ENCODE measurements at regions not wholly inside any gene's neighbourhood (a gene's known extent, or its start where the extent isn't known, plus 50 kb on each side); places are given as distances from the start of the nearest gene placed in this dataset.

DNA sequence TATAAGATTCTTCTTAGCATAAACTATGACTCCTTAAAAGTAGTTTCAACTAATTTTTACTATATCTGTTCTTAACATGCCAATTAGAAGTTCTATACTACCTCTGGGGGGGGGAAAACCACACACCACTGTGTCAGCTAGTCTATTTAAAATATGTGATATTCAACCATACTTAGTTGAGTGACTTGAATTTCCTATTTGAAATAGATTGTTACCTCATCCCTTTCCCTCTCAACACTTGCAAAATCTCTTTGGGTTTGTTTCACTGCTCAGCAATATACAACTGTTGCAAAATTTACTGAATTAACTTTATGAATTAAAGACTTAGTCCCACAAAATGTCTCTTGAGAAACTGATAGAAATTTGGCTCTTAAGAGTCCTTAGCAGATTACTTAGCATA, 151.1 kb upstream of the POU5F2 start (continued):
- TF ChIP-seq, protein P1, sequence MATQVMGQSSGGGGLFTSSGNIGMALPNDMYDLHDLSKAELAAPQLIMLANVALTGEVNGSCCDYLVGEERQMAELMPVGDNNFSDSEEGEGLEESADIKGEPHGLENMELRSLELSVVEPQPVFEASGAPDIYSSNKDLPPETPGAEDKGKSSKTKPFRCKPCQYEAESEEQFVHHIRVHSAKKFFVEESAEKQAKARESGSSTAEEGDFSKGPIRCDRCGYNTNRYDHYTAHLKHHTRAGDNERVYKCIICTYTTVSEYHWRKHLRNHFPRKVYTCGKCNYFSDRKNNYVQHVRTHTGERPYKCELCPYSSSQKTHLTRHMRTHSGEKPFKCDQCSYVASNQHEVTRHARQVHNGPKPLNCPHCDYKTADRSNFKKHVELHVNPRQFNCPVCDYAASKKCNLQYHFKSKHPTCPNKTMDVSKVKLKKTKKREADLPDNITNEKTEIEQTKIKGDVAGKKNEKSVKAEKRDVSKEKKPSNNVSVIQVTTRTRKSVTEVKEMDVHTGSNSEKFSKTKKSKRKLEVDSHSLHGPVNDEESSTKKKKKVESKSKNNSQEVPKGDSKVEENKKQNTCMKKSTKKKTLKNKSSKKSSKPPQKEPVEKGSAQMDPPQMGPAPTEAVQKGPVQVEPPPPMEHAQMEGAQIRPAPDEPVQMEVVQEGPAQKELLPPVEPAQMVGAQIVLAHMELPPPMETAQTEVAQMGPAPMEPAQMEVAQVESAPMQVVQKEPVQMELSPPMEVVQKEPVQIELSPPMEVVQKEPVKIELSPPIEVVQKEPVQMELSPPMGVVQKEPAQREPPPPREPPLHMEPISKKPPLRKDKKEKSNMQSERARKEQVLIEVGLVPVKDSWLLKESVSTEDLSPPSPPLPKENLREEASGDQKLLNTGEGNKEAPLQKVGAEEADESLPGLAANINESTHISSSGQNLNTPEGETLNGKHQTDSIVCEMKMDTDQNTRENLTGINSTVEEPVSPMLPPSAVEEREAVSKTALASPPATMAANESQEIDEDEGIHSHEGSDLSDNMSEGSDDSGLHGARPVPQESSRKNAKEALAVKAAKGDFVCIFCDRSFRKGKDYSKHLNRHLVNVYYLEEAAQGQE (IDR thresholded peaks at IDR 0.05; ENCODE audit: unreplicated experiment): no peak
- no peak for TF ChIP-seq ZNF331 (CRISPR knock-in tag; IDR thresholded peaks at IDR 0.05; ENCODE audit: low read depth)
- TF ChIP-seq NANOG (IDR thresholded peaks at IDR 0.05; ENCODE audit: borderline replicate concordance): no peak
- TF ChIP-seq EZH2phosphoT487 (IDR thresholded peaks at IDR 0.05; ENCODE audit: unreplicated experiment): no peak
- TF ChIP-seq STAT1 (IDR thresholded peaks at IDR 0.05; ENCODE audit: unreplicated experiment): no peak
- TF ChIP-seq JUNB (IDR thresholded peaks at IDR 0.05; ENCODE audit: unreplicated experiment): no peak
- TF ChIP-seq, protein P2, sequence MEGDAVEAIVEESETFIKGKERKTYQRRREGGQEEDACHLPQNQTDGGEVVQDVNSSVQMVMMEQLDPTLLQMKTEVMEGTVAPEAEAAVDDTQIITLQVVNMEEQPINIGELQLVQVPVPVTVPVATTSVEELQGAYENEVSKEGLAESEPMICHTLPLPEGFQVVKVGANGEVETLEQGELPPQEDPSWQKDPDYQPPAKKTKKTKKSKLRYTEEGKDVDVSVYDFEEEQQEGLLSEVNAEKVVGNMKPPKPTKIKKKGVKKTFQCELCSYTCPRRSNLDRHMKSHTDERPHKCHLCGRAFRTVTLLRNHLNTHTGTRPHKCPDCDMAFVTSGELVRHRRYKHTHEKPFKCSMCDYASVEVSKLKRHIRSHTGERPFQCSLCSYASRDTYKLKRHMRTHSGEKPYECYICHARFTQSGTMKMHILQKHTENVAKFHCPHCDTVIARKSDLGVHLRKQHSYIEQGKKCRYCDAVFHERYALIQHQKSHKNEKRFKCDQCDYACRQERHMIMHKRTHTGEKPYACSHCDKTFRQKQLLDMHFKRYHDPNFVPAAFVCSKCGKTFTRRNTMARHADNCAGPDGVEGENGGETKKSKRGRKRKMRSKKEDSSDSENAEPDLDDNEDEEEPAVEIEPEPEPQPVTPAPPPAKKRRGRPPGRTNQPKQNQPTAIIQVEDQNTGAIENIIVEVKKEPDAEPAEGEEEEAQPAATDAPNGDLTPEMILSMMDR (conservative IDR thresholded peaks at IDR 0.05; ENCODE audit: low read depth in 2 of 2): no peak
- no peak for TF ChIP-seq CREB1 (CRISPR knock-in tag; IDR thresholded peaks at IDR 0.05; ENCODE audit: low read depth)
- TF ChIP-seq, protein P3, sequence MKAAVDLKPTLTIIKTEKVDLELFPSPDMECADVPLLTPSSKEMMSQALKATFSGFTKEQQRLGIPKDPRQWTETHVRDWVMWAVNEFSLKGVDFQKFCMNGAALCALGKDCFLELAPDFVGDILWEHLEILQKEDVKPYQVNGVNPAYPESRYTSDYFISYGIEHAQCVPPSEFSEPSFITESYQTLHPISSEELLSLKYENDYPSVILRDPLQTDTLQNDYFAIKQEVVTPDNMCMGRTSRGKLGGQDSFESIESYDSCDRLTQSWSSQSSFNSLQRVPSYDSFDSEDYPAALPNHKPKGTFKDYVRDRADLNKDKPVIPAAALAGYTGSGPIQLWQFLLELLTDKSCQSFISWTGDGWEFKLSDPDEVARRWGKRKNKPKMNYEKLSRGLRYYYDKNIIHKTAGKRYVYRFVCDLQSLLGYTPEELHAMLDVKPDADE (IDR thresholded peaks at IDR 0.05): no peak
- no peak for TF ChIP-seq ZNF114 (CRISPR knock-in tag; IDR thresholded peaks at IDR 0.05)
- TF ChIP-seq EZH2 (IDR thresholded peaks at IDR 0.05; ENCODE audit: low read depth, unreplicated experiment): no peak
- TF ChIP-seq POLR2AphosphoS5 (IDR thresholded peaks at IDR 0.05; ENCODE audit: low read depth): no peak
